ENCODE measurements at regions not wholly inside any gene's neighbourhood (a gene's known extent, or its start where the extent isn't known, plus 50 kb on each side); places are given as distances from the start of the nearest gene placed in this dataset.

DNA sequence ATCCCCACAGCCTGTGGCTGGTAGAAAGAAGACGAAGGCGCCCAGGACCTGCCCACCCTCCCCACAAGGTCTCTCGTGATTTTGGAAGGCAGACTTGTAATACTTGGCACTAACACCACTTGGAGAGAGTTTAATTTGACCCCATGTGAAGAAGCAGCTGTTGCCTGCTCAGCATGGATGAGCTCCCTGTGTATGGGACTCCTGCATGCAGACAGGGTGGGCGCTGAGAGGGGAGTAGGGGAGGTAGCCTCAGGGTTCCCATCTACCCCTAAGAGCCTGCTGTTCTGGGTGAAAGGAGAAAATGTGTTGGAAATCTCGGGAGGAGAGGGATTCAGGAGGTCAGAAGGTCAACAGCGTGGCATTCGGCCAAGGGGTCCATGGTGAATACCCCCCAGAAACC lies 625.9 kb downstream of the TBC1D22A start:
- TF ChIP-seq CTCF (conservative IDR thresholded peaks at IDR 0.05; ENCODE audit: low read depth, low read length) (no peak), EZH2phosphoT487 (IDR thresholded peaks at IDR 0.05; ENCODE audit: borderline replicate concordance, low read length) (no peak), EZH2 (IDR thresholded peaks at IDR 0.05; ENCODE audit: low read length, unreplicated experiment) (no peak)

Data from PC-3 (cell line).